NCI-H187 treated with DMSO at 0.1 percent for 48 hours (cell line): ENCODE measurements at regions not wholly inside any gene's neighbourhood (a gene's known extent, or its start where the extent isn't known, plus 50 kb on each side); places are given as distances from the start of the nearest gene placed in this dataset.

Experiments used
- DNase-seq: peaks from one replicate; lab custom pipeline; 2025; lab: John Stamatoyannopoulos, UW

GRCh38 chr11:15773476-15774387, 582.6 kb downstream of the SOX6 start:
- no peak for DNase-seq

GRCh38 chr11:15774388-15774939, 581.9 kb downstream of the SOX6 start:
- no peak for DNase-seq

- no peak for DNase-seq
Observed at GRCh38 chr11:15775015-15775541, 581.3 kb downstream of the SOX6 start.

- DNase-seq: no peak
Observed at GRCh38 chr11:15775797-15776196, 580.5 kb downstream of the SOX6 start.

GRCh38 chr11:15776366-15776765, 580.0 kb downstream of the SOX6 start:
- DNase-seq: no peak

- no peak for DNase-seq
Observed at GRCh38 chr11:15779518-15779917, 576.8 kb downstream of the SOX6 start.

- no peak for DNase-seq
Observed at GRCh38 chr11:15780382-15780781, 576.0 kb downstream of the SOX6 start.

GRCh38 chr11:15780837-15781236, 575.5 kb downstream of the SOX6 start:
- no peak for DNase-seq

GRCh38 chr11:15783619-15784018, 572.7 kb downstream of the SOX6 start:
- DNase-seq: no peak

- no peak for DNase-seq
Observed at GRCh38 chr11:15793043-15793996, 563.0 kb downstream of the SOX6 start.

GRCh38 chr11:15794361-15795150, 561.8 kb downstream of the SOX6 start:
- no peak for DNase-seq

- DNase-seq: no peak
Observed at GRCh38 chr11:15795378-15795777, 561.0 kb downstream of the SOX6 start.

GRCh38 chr11:15800111-15800800, 556.1 kb downstream of the SOX6 start:
- DNase-seq: no peak

- DNase-seq: no peak
Observed at GRCh38 chr11:15801126-15801525, 555.2 kb downstream of the SOX6 start.

- DNase-seq: no peak
Observed at GRCh38 chr11:15801616-15802015, 554.7 kb downstream of the SOX6 start.

GRCh38 chr11:15805726-15806125, 550.6 kb downstream of the SOX6 start:
- peak; percentile 35 for DNase-seq

- DNase-seq: no peak
Observed at GRCh38 chr11:15806217-15806616, 550.1 kb downstream of the SOX6 start.

GRCh38 chr11:15807827-15808226, 548.5 kb downstream of the SOX6 start:
- no peak for DNase-seq

- no peak for DNase-seq
Observed at GRCh38 chr11:15810082-15810481, 546.3 kb downstream of the SOX6 start.

- no peak for DNase-seq
Observed at GRCh38 chr11:15810525-15810924, 545.8 kb downstream of the SOX6 start.
